ENCODE measurements at regions not wholly inside any gene's neighbourhood (a gene's known extent, or its start where the extent isn't known, plus 50 kb on each side); places are given as distances from the start of the nearest gene placed in this dataset.

DNA sequence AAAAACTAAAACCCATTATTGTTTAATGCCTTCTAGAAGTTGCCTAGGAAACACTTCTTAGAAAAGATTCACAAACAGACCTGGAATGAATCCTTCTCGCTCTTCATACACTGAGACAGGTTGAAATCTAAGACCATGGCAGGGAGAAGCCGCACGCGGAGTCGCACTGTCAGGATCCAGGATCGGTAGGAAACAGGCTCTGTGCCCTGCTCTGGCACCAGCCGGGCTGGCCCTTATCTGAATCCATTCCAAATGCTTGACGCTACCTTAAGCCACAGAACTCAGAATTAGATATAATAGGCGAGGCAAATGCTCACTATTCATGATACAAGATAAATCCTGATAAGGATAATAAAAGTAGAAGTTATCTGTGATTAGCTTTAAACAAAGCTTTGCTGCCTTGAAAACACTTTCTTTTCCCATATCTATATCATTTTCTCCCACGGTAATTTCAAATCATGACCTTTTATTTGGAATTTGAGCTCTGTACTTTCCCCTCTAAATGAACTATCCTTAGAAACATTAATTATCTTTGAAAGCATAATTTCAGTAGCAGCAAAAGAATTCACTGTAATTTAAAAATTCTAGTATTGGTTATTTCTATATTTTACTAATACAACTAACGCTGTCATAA is 385.6 kb downstream of the IRS2 start:
- TF ChIP-seq, protein P1, sequence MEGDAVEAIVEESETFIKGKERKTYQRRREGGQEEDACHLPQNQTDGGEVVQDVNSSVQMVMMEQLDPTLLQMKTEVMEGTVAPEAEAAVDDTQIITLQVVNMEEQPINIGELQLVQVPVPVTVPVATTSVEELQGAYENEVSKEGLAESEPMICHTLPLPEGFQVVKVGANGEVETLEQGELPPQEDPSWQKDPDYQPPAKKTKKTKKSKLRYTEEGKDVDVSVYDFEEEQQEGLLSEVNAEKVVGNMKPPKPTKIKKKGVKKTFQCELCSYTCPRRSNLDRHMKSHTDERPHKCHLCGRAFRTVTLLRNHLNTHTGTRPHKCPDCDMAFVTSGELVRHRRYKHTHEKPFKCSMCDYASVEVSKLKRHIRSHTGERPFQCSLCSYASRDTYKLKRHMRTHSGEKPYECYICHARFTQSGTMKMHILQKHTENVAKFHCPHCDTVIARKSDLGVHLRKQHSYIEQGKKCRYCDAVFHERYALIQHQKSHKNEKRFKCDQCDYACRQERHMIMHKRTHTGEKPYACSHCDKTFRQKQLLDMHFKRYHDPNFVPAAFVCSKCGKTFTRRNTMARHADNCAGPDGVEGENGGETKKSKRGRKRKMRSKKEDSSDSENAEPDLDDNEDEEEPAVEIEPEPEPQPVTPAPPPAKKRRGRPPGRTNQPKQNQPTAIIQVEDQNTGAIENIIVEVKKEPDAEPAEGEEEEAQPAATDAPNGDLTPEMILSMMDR (IDR thresholded peaks at IDR 0.05; ENCODE audit: insufficient read depth, low read depth, low read length): no peak
- no peak for TF ChIP-seq EZH2 (IDR thresholded peaks at IDR 0.05; ENCODE audit: insufficient read depth, low read length)
